A549 (cell line): ENCODE measurements at regions not wholly inside any gene's neighbourhood (a gene's known extent, or its start where the extent isn't known, plus 50 kb on each side); places are given as distances from the start of the nearest gene placed in this dataset.

Experiments
- ATAC-seq, 2 experiments: fragments of 200-7000 bp in 1 of 2; fragments of >200 bp in 1 of 2; cut with Nextera tagmentation in 1 of 2; cut with Tn5 transposase in 1 of 2; 3 replicates each; pipeline versions ENCODE4 v1.8.0 to v1.9.1; 2018 to 2020; ENCODE audit warnings: mild to moderate bottlenecking in 1 of 2, moderate library complexity in 1 of 2
- CTCF ChIA-PET: fragments of 300-600 bp; sonication (Branson Sonifier 250); formaldehyde crosslinking; extraction: SDS; loops from one replicate; lab custom pipeline; 2021; ENCODE audit warnings: antibody characterized with exemption, inconsistent platforms; lab: Yijun Ruan, JAX
- POLR2A ChIA-PET: fragments of 350-600 bp; formaldehyde crosslinking; extraction: SDS; loops from one replicate; lab custom pipeline; 2021; ENCODE audit warnings: antibody characterized with exemption, inconsistent platforms; lab: Yijun Ruan, JAX
- DNase-seq, 2 experiments: peaks; one replicate each; pipeline versions ENCODE4 v3.0.0 to v3.0.0-alpha.2; 2011 to 2016; ENCODE audit warnings: low read depth in 1 of 2, low spot score in 1 of 2
- FAIRE-seq: peaks from 2 replicates; lab custom pipeline; 2011; peaks lifted over from hg19 to GRCh38; lab: Jason Lieb, UNC
- H3K27ac ChIP-seq, 2 experiments: fragments of >200 bp; sonication (Bioruptor Twin); formaldehyde crosslinking; 3 replicates each; pipeline ENCODE4 v1.5.1; 2016 to 2017
- H3K4me1 ChIP-seq: fragments of >200 bp; sonication (Bioruptor Twin); formaldehyde crosslinking; 3 replicates; pipeline ENCODE4 v1.6.1; 2016
- H3K4me2 ChIP-seq: fragments of >200 bp; sonication (Bioruptor Twin); formaldehyde crosslinking; 3 replicates; pipeline ENCODE4 v1.6.1; 2016
- H3K4me3 ChIP-seq: fragments of >200 bp; sonication (Bioruptor Twin); formaldehyde crosslinking; 3 replicates; pipeline ENCODE4 v1.5.1; 2016
- H3K9me3 ChIP-seq: fragments of >200 bp; sonication (Bioruptor Twin); formaldehyde crosslinking; 3 replicates; pipeline ENCODE4 v1.6.1; 2016
- ATOH8 ChIP-seq: fragments of 250-450 bp; sonication (Bioruptor Pico); IDR thresholded peaks from 2 replicates; pipeline ENCODE4 v1.5.0; 2020; ENCODE audit warnings: low read depth, mild to moderate bottlenecking, moderate library complexity
- BCL3 ChIP-seq: fragments of >200 bp; sonication (Bioruptor Twin); formaldehyde crosslinking; IDR thresholded peaks from 3 replicates; pipeline ENCODE4 v1.6.1; 2016
- BHLHE40 ChIP-seq: IDR thresholded peaks from 2 replicates; pipeline ENCODE4 v1.6.1; 2012; ENCODE audit warnings: low read depth, low read length, inconsistent platforms
- CEBPB ChIP-seq, 2 experiments: fragments of >200 bp in 1 of 2; sonication (Bioruptor Twin) in 1 of 2; formaldehyde crosslinking in 1 of 2; IDR thresholded peaks; 2 replicates each; pipeline ENCODE4 v1.6.1; 2012 to 2016
- CHD4 ChIP-seq: fragments of 200-600 bp; sonication (generic); IDR thresholded peaks from 2 replicates; pipeline ENCODE4 v1.6.1; 2016; ENCODE audit warnings: antibody characterized with exemption, mild to moderate bottlenecking, borderline replicate concordance
- E2F6 ChIP-seq: IDR thresholded peaks from 2 replicates; pipeline ENCODE4 v1.6.1; 2012; ENCODE audit warnings: low read depth, borderline replicate concordance
- EP300 ChIP-seq, 2 experiments: fragments of >200 bp; sonication (Bioruptor Twin); formaldehyde crosslinking; IDR thresholded peaks; 2 replicates in 1 of 2; 3 replicates in 1 of 2; pipeline ENCODE4 v1.6.1; 2016 to 2017
- FOSB ChIP-seq: fragments of 250-450 bp; sonication (Bioruptor Pico); IDR thresholded peaks from 2 replicates; pipeline ENCODE4 v1.5.0; 2020; ENCODE audit warnings: mild to moderate bottlenecking, moderate library complexity
- HDAC2 ChIP-seq: fragments of 200-600 bp; sonication (generic); IDR thresholded peaks from 2 replicates; pipeline ENCODE4 v1.6.1; 2016
- HOXB13 ChIP-seq: fragments of 250-450 bp; sonication (Bioruptor Pico); IDR thresholded peaks from 2 replicates; pipeline ENCODE4 v1.5.0; 2020; ENCODE audit warnings: low read depth, mild to moderate bottlenecking, moderate library complexity
- JUNB ChIP-seq: fragments of >200 bp; sonication (Bioruptor Twin); formaldehyde crosslinking; IDR thresholded peaks from 2 replicates; pipeline ENCODE4 v1.6.1; 2016
- KDM5A ChIP-seq: fragments of 200-600 bp; sonication (generic); IDR thresholded peaks from 2 replicates; pipeline ENCODE4 v1.6.1; 2016; ENCODE audit warnings: antibody characterized with exemption, mild to moderate bottlenecking
- MAX ChIP-seq: IDR thresholded peaks from 2 replicates; pipeline ENCODE4 v1.6.1; 2012
- MAZ ChIP-seq: fragments of 150-350 bp; IDR thresholded peaks from 2 replicates; pipeline ENCODE4 v1.6.1; 2014; ENCODE audit warnings: antibody characterized with exemption, low read depth, low read length, borderline replicate concordance
- NFE2L2 ChIP-seq: fragments of 150-350 bp; conservative IDR thresholded peaks from 2 replicates; pipeline ENCODE4 v1.6.1; 2014; ENCODE audit warnings: low read length
- NPAS2 ChIP-seq: fragments of 250-450 bp; sonication (Bioruptor Pico); IDR thresholded peaks from 2 replicates; pipeline ENCODE4 v1.8.0; 2022; ENCODE audit warnings: mild to moderate bottlenecking, moderate library complexity, borderline replicate concordance
- PBX3 ChIP-seq: IDR thresholded peaks from 2 replicates; pipeline ENCODE4 v1.6.1; 2012
- POLR2A ChIP-seq: IDR thresholded peaks from 2 replicates; pipeline ENCODE4 v1.6.1; 2012; ENCODE audit warnings: mild to moderate bottlenecking, low read length
- POLR2AphosphoS2 ChIP-seq: conservative IDR thresholded peaks from 2 replicates; pipeline ENCODE4 v1.6.1; 2012; ENCODE audit warnings: low read length, improper control_type of control experiment, inconsistent platforms
- RARB ChIP-seq: fragments of 250-450 bp; sonication (Bioruptor Pico); IDR thresholded peaks from 2 replicates; pipeline ENCODE4 v1.8.0; 2021; ENCODE audit warnings: mild to moderate bottlenecking, moderate library complexity
- RCOR1 ChIP-seq: fragments of 150-350 bp; IDR thresholded peaks from 2 replicates; pipeline ENCODE4 v1.6.1; 2014; ENCODE audit warnings: antibody characterized with exemption, low read length, low read depth
- RNF2 ChIP-seq: fragments of 200-600 bp; sonication (generic); IDR thresholded peaks from 2 replicates; pipeline ENCODE4 v1.6.1; 2016; ENCODE audit warnings: low read depth, mild to moderate bottlenecking, antibody characterized with exemption, moderate library complexity, borderline replicate concordance
- TP53 ChIP-seq: fragments of 250-450 bp; sonication (Bioruptor Pico); IDR thresholded peaks from 2 replicates; pipeline ENCODE4 v1.5.0; 2021; ENCODE audit warnings: mild to moderate bottlenecking, moderate library complexity
- ZFP36 ChIP-seq: fragments of 450-650 bp; IDR thresholded peaks from 2 replicates; pipeline ENCODE4 v1.6.1; 2014; ENCODE audit warnings: borderline replicate concordance; ENCODE audit not compliant: partially characterized antibody
- ZNF302 ChIP-seq: fragments of 250-450 bp; sonication (Bioruptor Pico); IDR thresholded peaks from 2 replicates; pipeline ENCODE4 v1.9.0; 2021; ENCODE audit warnings: inconsistent platforms, mild to moderate bottlenecking, moderate library complexity
- WGBS: methylation state at CpG from one replicate; pipeline ENCODE4 v1.1.6; 2017; ENCODE audit errors: missing lambda C conversion rate; 5-methylcytosine and 5-hydroxymethylcytosine counted together
- TF ChIP-seq, protein P1 (sequence below): fragments of 200-600 bp; sonication (generic); IDR thresholded peaks from 2 replicates; pipeline ENCODE4 v1.6.1; 2016; ENCODE audit warnings: antibody characterized with exemption, mild to moderate bottlenecking, moderate library complexity
- TF ChIP-seq, protein P2 (sequence below): fragments of >200 bp; sonication (Bioruptor Twin); formaldehyde crosslinking; IDR thresholded peaks from 2 replicates; pipeline ENCODE4 v1.6.1; 2016

DNA sequence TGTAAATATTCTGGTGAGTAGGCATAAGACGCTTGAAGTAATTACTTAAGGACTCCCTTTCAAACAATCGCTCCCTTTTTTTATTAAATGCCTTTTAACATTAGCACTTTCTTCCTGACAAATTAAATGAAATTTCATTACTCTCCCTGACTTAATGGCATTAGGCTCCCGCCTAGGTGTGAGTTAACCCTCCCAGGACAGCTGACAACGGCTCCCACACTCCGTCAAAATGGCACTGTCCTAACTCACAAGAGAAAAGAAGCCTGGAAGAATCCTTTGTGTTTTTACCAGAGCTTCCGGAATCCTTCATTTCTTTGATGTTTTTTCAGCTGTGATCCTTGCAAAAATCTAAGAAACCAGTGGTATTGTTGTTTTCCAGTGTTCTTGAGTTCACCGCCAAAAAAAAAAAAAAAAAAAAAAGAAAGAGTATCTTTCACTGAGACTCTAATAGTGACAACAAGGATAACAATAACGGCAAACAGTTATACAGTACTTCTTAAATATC, 861.0 kb upstream of the NR2F2 start:
- CTCF ChIA-PET, result interaction anchor here (0.6 kb wide), 1 partner anchor 93 kb away, joined by 4 read pairs; no protein-coding TSS in a partner anchor
- TF ChIP-seq FOSB (CRISPR knock-in tag) (no peak), RCOR1 (no peak), RARB (CRISPR knock-in tag) (no peak), MAX (no peak), ZNF302 (CRISPR knock-in tag) (no peak), BHLHE40 (no peak), MAZ (no peak), POLR2AphosphoS2 (no peak), CEBPB (IDR thresholded peaks at IDR 0.05) (no peak), BCL3 (no peak), TP53 (CRISPR knock-in tag) (no peak), EP300 (IDR thresholded peaks at IDR 0.05) (no peak), NFE2L2 (no peak), JUNB (no peak), POLR2A (no peak)
- TF ChIP-seq, protein P1, sequence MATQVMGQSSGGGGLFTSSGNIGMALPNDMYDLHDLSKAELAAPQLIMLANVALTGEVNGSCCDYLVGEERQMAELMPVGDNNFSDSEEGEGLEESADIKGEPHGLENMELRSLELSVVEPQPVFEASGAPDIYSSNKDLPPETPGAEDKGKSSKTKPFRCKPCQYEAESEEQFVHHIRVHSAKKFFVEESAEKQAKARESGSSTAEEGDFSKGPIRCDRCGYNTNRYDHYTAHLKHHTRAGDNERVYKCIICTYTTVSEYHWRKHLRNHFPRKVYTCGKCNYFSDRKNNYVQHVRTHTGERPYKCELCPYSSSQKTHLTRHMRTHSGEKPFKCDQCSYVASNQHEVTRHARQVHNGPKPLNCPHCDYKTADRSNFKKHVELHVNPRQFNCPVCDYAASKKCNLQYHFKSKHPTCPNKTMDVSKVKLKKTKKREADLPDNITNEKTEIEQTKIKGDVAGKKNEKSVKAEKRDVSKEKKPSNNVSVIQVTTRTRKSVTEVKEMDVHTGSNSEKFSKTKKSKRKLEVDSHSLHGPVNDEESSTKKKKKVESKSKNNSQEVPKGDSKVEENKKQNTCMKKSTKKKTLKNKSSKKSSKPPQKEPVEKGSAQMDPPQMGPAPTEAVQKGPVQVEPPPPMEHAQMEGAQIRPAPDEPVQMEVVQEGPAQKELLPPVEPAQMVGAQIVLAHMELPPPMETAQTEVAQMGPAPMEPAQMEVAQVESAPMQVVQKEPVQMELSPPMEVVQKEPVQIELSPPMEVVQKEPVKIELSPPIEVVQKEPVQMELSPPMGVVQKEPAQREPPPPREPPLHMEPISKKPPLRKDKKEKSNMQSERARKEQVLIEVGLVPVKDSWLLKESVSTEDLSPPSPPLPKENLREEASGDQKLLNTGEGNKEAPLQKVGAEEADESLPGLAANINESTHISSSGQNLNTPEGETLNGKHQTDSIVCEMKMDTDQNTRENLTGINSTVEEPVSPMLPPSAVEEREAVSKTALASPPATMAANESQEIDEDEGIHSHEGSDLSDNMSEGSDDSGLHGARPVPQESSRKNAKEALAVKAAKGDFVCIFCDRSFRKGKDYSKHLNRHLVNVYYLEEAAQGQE, result no peak
- 43% methylated on average over 8 of the region's 8 CpGs for WGBS
- no peaks in the 10 kb centered on the region for H3K4me1 ChIP-seq
- DNase-seq, result no peak
- no peak overlapping the region for H3K4me2 ChIP-seq
- no peak overlapping the region for H3K4me3 ChIP-seq
- POLR2A ChIA-PET, result no interaction called here
- no peak for FAIRE-seq
- H3K27ac ChIP-seq, result no peak overlapping the region
- 0 out of 3 replicates have a peak, but pooled peaks cover under 1% of the 10 kb centered on the region for H3K9me3 ChIP-seq
- ATAC-seq, result no peak

DNA sequence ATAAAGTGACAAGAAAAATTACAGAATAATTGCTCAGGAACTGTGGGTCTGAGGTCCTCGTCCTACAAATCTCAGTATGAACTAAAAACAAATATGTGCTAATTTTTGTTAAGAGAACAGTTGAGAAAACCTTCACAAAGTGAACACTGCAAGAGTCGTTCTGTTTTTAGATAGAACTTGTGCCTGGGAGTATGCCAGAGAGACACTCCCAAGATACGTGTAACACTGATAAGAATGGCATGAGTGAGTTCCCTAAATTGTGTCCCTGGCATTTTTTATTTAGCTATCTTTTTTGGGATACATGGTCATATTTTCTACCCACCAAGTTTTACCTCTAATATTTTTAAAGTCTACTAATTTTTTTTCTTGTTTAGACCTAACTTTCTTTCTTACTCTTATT, 860.0 kb upstream of the NR2F2 start:
- no peak overlapping the region for H3K4me2 ChIP-seq
- H3K4me3 ChIP-seq, result no peak overlapping the region
- WGBS, result 29% methylated on average over 3 of the region's 3 CpGs
- FAIRE-seq (no peak), ATAC-seq (no peak), DNase-seq (no peak)
- ChIA-PET POLR2A (no interaction called here), CTCF (no interaction called here)
- no peak for TF ChIP-seq E2F6
- TF ChIP-seq KDM5A, result no peak
- TF ChIP-seq NPAS2, result no peak
- TF ChIP-seq POLR2AphosphoS2, result no peak
- TF ChIP-seq HOXB13 (CRISPR knock-in tag), result no peak
- no peak for TF ChIP-seq ATOH8 (CRISPR knock-in tag)
- TF ChIP-seq ZFP36, result no peak
- TF ChIP-seq CHD4, result no peak
- no peak for TF ChIP-seq RCOR1
- TF ChIP-seq BHLHE40, result no peak
- TF ChIP-seq RNF2, result no peak
- no peak for TF ChIP-seq JUNB
- TF ChIP-seq HDAC2, result no peak
- TF ChIP-seq, protein P2, sequence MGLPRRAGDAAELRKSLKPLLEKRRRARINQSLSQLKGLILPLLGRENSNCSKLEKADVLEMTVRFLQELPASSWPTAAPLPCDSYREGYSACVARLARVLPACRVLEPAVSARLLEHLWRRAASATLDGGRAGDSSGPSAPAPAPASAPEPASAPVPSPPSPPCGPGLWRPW, result no peak
- TF ChIP-seq PBX3, result no peak
- no peaks in the 10 kb centered on the region for H3K4me1 ChIP-seq
- no peak overlapping the region for H3K27ac ChIP-seq
- no peaks in the 10 kb centered on the region for H3K9me3 ChIP-seq
